IPS-NIHi11 (cell line): ENCODE measurements at regions not wholly inside any gene's neighbourhood (a gene's known extent, or its start where the extent isn't known, plus 50 kb on each side); places are given as distances from the start of the nearest gene placed in this dataset.
"Not testable (repeated sequence)": the region's sequence is repeated elsewhere in the genome, so short reads cannot be mapped to it uniquely, and the experiment has no call there.

Experiments used
- DNase-seq: peaks from one replicate; pipeline ENCODE4 v3.0.0; 2012; ENCODE audit warnings: mixed read lengths, low spot score

DNA sequence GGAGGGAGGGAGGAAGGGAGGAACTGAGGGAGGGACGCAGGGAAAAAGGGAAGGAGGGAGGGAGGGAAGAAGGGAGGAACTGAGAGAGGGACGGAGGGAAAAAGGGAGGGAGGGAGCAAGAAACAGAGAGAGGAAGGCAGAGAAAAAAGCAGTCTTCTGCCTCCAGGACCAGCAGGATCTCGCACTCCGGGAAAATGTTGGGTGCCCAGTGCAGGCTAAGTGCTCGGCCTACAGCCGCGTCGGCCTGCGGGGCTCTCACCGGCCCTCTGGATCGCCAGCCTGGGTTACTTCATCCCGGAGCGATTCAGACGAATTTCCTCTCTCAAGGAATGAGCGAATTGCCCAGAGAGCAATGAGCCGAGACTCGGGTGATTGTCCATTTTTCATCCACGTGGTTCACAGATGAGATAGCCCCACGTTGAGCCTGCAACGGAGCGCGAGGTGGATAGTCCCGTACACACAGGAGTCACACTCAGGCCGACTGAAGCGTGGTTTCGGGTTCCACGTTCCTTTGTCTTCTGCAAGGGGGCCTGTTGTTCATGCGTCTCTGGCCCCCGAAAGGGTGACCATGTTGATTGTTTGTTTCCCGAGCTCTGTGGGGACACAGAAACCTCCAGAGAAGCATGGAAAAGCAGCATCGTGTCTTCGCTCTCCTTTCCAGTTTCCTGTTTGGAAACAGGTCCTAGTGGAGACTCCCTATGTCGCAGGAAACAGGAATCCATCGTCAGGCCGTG, 1937.1 kb upstream of the DEFB115 start:
- not testable (repeated sequence) for DNase-seq

DNA sequence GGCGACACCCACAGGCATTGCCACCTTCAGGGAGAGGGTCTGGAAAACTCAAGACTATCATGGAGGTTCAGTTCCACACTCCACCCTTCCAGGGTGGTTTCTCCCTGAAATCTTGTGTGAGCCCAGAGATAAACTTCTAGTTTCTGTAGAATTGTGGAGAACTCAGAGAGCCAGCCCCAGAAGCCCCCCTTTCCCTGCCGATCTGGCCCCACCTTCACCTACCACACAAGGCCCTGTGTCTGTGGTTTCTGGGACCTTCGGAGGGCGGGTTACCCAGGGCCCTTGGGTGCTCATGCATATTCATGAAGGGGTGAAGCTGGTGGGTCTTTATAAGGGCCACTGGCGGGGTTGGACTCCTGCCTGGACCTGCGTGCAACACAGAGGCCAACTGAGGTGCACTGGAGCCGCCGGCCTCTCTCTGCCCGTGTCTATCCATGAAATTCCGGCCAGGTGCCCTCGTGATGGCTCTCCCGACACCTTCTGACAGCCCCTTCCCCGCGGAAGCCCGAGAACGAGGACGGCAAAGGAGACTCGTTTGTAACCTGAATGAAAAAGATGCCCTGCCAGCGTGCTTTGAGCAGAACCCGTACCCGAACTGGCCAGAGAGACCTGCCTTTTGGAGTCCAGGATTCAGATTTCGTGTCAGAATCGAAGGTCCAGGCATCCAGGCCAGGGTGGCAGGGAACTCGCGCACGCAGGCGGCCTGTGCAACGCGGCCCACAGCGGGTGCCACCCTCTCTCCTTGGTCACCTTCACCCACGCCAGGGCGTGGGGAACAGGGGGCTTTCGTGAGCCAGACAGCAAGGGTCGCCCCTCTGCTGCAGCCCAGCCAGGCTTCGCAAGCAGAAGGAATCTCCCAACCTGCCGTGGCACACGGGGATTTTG, 1933.6 kb upstream of the DEFB115 start:
- DNase-seq, result not testable (repeated sequence)

- not testable (repeated sequence) for DNase-seq
These were observed 1932.8 kb upstream of the DEFB115 start for GRCh38 chr20:29324516-29325303.

DNA sequence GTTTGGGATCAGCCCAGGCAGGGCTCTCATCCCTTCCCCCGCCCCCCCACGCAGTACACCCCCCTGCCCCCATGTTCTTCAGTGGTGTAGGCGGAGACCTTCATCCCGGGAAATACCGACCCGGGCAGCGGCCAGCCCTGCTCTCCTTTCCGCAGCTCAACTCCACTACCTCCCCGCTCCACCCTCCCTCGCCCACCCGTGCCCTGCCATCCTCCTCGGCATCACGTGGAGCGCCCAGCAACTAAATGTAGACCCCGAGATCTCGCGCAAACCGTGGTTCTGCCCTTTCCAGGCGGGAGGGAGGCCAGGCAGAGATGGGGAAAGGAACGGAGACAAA, 1932.2 kb upstream of the DEFB115 start:
- no peak for DNase-seq

DNA sequence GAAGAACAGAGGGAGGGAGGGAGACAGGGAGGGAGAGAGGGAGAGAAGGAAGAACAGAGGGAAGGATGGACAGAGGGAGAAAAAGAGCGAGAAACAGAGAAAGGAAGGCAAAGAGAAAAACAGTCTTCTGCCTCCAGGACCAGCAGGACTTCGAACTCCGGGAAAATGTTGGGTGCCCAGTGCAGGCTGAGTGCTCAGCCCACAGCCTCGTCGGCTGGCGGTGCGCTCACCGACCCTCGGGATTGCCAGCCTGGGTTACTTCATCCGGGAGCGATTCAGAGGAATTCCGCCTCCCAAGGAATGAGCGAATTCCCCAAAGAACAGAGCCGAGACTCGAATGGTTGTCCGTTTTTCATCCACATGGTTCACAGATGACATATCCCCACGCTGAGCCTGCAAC, 1931.7 kb upstream of the DEFB115 start:
- DNase-seq, result not testable (repeated sequence)

DNA sequence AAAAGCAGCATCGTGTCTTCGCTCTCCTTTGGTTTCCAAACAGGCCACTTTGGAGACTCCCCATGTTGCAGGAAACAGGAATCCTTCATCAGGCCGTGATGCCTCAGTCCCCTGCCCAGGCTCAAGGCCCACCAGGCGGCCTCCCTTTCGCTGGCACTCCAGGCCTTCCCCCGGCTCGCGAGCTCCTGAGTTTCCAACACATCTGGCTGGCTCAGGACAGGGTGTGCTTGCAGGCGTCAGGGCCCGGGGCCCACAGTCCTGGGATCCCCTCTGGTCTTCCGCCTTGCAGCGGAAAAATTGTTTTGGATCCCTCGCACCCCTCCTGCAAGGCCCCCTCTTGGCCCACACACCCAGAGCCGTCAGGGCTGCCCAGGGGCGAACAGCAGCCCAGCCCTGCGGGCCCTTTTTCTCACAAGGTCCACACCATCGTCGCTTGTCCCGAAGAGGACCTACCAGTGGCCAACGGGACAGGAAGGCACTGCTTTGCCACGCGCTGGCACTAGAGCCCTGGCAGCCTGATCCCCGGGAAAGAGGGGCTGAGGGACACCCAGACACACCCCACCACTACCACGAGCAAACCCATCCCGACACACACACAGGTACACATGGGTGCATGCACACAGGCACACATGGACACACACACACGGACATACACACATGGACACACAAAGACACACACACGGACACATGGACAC, 1930.9 kb upstream of the DEFB115 start:
- no peak for DNase-seq

DNA sequence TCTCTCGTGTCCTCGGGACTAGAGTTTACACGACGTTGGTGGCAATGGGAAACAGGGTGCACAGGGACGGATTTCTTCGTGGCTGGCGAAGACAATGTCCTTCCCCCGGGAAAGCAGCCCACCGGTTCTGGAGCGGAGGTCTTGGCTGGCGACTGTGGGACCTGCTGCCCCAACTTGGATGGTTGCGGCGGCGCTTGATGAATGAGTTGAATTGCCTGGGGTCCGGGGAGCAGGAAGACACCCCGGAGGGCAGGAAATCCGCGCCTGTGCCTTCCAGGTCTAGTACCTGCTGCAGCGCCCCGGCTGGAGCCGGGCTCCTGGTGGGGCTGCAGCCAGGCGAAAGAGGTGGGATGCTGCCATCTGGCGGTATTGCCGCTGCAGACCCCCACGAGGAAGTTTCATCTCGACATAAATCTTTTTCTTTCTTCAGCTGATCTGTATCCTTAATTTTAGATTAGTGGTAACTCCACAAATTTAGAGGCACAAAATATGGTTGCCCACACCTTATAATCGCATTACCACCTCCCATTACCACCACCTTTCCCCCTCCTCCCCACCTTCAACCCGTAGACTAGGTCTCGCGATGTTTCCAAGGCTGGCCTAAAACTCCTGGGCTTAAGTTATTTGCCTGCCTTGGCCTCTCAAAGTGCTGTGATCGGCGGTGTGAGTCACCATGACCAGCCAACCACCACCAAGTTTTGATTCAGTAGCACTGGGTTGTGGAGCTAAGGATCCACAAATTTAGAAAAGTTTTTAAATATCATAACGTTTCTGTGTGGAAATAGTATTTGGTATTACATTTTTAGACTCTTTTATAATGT, 1929.7 kb upstream of the DEFB115 start:
- not testable (repeated sequence) for DNase-seq

GRCh38 chr20:29330429-29331115, 1926.9 kb upstream of the DEFB115 start:
- DNase-seq, result not testable (repeated sequence)

DNA sequence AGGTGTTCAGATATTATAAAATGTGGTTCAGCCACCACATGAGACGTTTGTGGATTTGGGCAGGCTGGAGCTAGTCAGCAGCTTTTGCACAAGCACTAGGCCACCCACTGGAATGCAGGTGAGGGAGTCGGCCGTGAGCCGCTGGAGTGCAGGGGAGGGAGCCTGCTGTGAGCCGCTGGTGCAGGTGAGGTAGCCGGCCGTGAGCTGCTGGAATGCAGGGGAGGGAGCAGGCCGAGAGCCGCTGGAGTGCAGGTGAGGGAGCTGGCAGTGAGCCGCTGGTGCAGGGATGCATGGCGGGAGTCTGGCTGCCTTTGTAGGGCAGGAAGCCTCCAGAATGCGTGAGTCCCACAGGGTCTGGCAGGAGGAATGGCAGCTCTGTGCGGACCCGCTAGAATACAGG, 1907.6 kb upstream of the DEFB115 start:
- no peak for DNase-seq

DNA sequence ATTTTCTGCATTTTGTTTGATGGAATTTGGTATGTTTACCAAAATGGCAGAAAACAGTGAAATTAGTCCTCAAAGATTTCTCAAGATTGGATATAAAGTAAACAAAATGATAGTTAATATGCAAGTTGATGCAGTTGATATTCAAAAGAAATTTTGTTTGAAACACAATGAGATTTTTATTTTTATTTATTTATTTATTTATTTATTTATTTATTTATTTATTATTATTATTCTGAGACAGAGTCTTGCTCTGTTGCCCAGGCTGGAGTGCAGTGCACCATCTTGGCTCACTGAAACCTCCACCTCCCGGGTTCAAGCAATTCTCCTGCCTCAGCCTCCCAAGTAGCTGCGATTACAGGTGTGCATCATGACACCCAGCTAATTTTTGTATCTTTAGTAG, 1881.5 kb upstream of the DEFB115 start:
- DNase-seq, result not testable (repeated sequence)

DNA sequence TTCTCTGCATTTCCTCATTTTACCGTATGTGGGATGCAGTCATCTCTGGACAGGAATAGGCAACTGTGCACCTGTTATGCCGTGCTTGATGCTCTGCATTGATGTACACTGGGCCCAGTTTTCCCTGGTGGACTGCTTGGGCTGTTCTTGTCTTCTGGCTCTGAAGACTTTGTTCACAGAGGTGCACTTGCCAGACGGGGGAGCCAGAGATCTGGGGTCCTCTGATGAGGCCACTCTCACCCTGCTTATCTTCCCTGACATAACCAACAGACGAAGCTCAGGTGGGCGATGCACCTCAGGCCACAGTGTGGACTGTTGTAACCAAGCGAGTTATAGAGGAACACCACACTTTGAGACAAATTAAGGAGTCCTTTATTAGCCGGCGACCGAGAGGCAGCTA, 1864.6 kb upstream of the DEFB115 start:
- DNase-seq, result not testable (repeated sequence)

GRCh38 chr20:29408034-29408695, 1849.3 kb upstream of the DEFB115 start:
- DNase-seq, result no peak

DNA sequence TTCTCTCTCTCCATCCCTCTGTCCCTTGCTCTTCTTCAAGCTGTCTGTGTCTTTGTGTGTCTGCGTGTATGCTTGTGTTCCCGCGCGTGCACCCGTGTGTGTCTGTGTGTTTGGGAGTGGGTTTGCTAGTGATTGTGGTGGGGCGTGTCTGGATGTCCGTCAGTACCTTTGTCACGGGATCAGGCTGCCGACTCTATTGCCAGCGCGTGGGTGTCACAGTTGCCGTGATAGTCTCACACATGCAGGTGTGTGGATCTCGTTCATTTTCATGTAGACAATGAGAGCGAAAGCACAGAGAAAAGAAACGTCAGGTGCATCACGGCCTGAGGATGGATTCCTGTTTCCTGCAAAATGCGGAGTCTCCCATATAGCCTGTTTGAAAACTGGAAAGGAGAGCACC, 1848.8 kb upstream of the DEFB115 start:
- DNase-seq, result not testable (repeated sequence)

- DNase-seq, result not testable (repeated sequence)
These were observed 1848.2 kb upstream of the DEFB115 start for GRCh38 chr20:29409160-29409689.

DNA sequence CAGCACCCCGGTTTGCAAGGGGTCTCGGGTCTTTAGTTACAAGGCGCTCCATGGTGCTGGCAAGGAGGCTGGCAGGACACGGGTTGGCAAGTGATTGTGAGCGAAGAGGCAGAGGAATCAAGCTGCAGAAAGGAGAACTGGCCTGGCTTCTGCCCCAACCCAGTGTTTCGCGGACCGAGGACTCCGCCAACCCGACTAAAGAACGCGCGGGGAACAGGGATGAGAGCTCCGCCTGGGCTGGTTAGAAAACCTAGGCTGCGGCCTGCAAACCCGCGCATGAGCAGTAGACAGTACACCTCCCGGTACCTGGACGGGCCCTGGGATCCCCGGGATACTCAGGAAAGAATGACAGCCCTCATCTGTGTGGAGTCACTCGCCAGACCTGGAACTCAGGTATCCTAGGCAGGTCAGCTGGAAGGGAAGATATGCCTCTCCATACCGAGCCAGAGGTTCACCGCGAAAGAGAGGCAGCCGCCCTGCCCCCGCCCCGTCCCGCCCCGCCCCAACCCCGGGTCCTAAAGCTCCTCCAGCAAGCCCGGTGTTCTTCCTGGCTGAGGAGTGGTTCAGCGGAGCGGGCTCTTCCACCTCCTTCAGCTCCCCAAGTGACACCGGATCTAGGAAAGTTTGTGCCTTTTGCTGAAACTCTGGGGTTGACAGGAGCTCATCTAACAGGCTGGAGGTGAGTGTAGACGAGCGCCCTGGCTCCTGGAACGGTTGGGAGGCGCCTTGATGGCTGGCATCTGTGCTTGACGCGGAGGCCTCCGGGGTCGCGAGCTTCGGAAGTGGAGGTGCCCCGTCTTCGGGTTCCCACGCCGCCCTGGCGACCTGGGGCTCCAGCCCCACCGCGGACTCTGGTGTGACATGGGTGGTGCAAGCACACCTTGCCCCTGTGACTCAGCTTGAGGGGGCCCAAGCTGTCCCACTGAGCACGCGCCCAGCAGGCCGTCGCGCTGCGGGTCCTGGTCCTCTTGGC, 1847.3 kb upstream of the DEFB115 start:
- no peak for DNase-seq

- no peak for DNase-seq
These were observed 1846.5 kb upstream of the DEFB115 start for GRCh38 chr20:29410806-29411457.

DNA sequence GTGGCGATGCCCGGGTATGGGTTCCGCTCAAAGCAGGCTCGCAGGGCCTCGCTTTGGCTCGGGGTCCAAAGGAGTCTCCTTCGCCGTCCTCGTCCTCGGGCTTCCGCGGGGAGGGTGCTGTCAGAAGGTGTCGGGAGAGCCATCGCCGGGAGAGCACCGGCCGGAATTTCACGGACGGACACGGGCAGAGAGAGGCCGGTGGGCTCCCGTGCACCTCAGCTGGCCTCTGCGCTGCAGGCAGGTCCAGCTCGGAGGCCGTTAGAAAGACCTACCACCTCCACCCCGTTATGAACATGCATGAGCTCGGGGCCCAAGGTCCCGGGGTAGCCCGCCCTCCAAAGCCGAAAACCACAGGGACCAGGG, 1846.0 kb upstream of the DEFB115 start:
- DNase-seq, result not testable (repeated sequence)

GRCh38 chr20:29419378-29419777, 1838.1 kb upstream of the DEFB115 start:
- no peak for DNase-seq
